Prostate gland (tissue), 2 donors: ENCODE measurements at regions not wholly inside any gene's neighbourhood (a gene's known extent, or its start where the extent isn't known, plus 50 kb on each side); places are given as distances from the start of the nearest gene placed in this dataset.

Experiments
- POLR2A ChIP-seq: fragments of 450-650 bp; IDR thresholded peaks from one replicate; pipeline ENCODE4 v1.6.1; 2016; ENCODE audit warnings: antibody characterized with exemption, mild to moderate bottlenecking
- POLR2AphosphoS5 ChIP-seq: sonication (generic); formaldehyde crosslinking; IDR thresholded peaks from one replicate; pipeline ENCODE4 v1.6.1; 2017; ENCODE audit warnings: antibody characterized with exemption
- TF ChIP-seq, protein P1 (sequence below), 4 experiments: fragments of 200-600 bp in 2 of 4; fragments of 450-650 bp in 2 of 4; sonication (generic) in 2 of 4; IDR thresholded peaks; 1 replicate in 3 of 4; 2 replicates in 1 of 4; pipeline ENCODE4 v1.5.1; 2016 to 2019; ENCODE audit warnings: antibody characterized with exemption in 4 of 4, mild to moderate bottlenecking in 2 of 4, moderate library complexity in 2 of 4

DNA sequence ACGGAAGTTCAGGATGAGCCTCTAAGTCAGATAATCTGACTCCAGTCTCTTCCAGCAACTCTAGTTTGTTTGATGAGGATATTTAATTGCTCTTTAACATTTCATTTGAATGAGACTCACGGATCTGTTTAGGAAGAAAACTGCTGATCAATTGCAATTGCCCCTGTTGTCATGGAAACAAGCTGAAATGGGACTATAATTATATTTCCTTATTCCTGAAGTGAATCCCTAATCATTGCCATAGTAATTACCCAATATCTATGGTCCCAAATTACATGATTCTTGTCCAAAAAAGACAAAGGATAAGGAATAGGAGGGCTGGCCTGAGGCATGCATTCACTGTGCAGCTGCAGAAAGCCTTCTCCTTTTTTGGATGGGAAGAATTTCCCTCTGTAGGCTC is 105.3 kb downstream of the AASDH start:
- TF ChIP-seq, protein P1, sequence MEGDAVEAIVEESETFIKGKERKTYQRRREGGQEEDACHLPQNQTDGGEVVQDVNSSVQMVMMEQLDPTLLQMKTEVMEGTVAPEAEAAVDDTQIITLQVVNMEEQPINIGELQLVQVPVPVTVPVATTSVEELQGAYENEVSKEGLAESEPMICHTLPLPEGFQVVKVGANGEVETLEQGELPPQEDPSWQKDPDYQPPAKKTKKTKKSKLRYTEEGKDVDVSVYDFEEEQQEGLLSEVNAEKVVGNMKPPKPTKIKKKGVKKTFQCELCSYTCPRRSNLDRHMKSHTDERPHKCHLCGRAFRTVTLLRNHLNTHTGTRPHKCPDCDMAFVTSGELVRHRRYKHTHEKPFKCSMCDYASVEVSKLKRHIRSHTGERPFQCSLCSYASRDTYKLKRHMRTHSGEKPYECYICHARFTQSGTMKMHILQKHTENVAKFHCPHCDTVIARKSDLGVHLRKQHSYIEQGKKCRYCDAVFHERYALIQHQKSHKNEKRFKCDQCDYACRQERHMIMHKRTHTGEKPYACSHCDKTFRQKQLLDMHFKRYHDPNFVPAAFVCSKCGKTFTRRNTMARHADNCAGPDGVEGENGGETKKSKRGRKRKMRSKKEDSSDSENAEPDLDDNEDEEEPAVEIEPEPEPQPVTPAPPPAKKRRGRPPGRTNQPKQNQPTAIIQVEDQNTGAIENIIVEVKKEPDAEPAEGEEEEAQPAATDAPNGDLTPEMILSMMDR (IDR thresholded peaks at IDR 0.05), result no peak
- TF ChIP-seq POLR2A (no peak), POLR2AphosphoS5 (no peak)
